Eye (tissue), 1 donor: ENCODE measurements at regions not wholly inside any gene's neighbourhood (a gene's known extent, or its start where the extent isn't known, plus 50 kb on each side); places are given as distances from the start of the nearest gene placed in this dataset.
"Not testable (repeated sequence)": the region's sequence is repeated elsewhere in the genome, so short reads cannot be mapped to it uniquely, and the experiment has no call there.

Source experiments
- DNase-seq: peaks from one replicate; pipeline ENCODE4 v3.0.0-alpha.2; 2015

DNA sequence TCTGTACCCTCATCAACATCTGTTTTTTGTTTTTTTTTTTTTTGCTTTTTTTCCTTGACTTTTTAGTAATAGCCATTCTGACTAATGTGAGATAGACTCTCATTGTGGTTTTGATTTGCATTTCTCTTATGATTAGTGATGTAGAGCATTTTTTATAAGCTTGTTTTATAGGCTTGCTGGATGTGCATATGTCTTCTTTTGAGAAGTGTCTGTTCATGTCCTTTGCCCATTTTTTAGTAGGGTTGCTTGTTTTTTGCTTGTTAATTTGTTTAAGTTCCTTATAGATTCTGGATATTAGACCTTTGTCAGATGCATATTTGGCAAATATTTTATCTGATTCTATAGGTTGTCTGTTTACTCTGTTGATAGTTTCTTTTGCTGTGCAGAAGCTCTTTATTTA is 53.5 kb upstream of the FAR1 start:
- DNase-seq = not testable (repeated sequence)

DNA sequence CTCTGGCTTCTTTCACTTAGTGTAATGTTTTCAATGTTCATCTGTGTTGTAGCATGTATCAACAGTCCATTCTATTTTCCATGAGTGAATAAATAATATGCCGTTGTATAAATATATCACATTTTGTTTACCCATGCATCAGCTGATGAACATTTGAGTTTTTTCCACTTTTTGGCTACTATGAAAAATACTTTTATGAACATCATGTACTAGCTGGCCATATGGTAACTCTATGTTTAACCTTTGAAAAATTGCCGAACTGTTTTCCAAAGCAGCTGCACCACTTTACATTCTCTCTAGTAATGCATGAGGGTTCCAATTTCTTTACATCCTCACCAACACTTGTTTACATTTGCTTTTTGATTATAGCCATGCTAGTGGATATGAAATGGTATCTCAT is 59.8 kb upstream of the FAR1 start:
- no peak for DNase-seq

DNA sequence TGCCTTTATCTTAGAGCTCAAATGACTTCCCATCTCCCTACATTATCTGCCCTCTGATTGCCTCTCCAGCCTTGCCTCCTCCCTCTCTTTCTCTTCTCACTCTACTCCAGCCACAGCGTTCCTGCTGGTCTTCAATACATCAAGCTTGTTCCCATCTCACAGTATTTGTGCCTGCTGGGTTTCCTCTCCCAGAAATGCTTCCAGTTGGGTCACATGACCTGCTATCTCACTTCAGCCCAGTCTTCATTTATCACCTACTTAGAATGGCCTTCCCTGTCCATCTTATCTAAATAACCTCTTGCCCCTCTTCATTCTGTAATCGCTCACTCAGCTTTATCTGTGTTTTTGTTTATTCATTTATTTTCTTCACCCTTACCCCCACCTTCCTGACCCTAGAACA is 61.8 kb upstream of the FAR1 start:
- no peak for DNase-seq

DNA sequence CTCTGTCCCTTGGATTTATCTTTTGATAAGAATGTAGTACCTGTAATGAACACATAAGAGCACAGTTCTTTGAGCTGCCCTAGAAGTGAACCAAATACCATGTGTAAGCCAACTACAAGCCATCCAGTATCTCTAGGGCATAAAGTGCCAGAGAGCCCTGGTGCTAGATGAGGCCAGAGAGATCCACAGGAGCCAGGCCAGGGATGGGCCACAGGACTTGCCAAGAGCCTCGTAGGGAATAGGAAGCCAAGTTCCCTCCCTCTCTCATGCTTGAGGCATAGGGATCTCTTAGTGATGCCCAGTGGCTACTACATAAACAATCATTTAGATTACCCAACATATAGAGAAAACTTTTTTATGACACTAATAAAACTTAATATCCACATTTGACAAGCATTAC is 64.8 kb upstream of the FAR1 start:
- DNase-seq = no peak

DNA sequence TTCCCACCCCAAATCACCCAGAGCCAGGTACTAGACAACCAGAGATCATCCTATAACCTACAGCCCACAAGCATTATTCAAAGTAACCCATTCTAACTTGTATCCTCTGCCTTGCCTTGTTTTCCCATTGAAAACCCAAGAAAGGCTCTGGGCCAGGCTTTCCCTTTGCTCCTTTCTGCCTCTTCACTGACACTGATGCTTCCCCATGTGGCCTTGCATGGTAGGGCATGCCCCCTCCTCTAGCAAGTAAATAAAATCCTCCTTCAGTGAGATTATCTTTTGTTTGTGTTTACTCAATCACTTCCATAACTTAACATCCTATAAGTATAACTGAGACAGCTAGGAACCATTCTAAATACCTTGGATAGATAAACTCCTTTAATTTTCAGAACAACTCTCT is 65.6 kb upstream of the FAR1 start:
- no peak for DNase-seq

DNA sequence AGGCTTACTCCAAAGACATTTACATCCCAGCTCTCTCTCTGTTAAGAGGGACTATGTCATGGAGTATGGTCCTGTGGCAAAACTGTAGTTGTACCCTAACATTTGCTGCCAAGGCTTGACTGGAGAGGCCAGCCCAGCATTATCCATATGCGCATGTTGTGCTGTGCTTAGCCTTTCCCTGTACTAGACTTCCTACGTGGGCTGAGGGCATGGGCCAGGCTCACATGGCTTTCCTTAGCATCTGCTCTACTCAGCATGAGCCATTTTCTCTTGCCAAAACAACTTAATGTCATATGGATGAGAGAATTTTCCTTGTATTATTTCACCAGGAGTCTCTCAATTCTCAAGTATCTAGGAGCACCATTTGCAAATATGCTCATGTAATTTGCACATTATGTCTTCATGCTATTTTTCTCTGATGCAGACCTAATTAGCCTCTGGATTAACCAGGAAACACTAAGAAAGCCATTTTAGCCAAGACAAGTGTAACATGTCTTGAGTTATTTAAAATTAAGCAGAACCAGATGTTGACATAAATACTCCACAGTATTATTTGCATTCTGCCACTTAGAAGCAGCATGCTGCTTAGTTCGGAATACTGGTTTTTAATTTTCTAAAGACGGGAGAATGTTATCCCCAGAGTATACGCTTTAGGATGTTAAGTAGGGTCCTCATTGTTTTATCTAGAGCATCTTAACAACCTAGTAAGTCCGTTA is 71.7 kb upstream of the FAR1 start:
- DNase-seq = peak; percentile 28

DNA sequence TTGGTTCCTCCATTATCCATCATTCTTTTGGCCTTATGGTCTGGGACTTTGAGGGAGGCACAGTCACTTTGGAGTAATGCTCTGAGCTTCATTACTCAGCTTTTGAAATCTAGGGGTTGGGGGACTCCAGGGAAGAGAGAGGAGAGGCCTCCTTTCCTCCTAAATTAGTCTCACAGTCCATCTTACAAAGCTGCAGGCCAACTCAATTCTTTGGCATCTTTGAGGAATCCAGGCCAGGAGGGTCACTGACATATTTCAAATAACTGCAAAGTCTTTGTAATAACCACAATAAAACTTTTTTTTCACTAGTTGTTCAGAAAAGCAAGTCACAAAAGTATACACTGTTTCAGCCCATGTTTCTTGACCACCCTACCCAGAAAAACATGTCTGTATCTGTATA is 73.3 kb upstream of the FAR1 start:
- DNase-seq = peak; percentile 2

DNA sequence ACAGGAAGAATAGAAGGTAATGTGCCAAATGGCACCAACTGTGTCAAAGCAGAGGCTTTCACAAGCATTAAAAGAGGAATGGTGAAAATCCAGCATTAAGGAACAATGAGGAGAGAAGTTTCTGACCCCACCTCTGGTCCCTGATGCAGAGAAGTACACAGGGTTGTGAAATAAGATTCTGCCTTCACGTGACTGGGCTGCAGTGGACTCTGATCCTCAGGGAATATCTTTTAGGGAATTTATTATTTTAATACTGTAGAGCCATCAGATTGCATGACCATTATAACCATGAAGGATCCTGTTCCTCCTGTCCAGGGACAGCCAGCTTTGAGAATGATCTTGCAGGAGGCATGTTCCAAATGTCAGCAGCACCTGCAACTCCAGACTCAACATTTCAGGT is 74.4 kb upstream of the FAR1 start:
- no peak for DNase-seq

DNA sequence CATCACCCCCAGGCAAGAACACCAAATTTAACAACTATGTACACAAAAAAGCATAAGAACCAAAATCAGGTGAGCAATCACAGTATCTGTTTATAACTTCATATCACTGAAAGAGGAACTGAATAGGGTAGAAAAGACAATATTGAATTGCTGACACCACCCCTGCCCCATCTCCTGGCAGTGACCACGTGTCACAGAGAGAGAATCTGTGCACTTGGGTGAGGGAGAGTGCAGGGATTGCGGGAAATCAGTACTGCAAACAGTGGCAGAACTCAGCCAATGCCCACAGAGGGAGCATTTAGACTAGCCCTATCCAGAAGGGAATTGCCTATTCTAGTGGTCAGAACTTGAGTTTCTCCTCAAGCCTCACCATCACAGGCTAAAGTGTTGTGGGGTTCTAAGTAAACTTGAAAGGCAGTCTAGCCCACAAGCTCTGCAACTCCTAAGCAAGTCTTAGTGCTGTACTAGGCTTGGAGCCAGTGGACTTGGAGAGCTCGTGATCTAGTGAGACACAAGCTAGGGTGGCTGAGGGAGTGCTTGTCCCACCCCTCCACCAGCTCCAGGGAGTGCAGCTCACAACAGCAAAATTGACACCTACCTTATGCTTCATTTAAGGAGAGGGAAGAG is 82.8 kb upstream of the PTH start:
- no peak for DNase-seq

DNA sequence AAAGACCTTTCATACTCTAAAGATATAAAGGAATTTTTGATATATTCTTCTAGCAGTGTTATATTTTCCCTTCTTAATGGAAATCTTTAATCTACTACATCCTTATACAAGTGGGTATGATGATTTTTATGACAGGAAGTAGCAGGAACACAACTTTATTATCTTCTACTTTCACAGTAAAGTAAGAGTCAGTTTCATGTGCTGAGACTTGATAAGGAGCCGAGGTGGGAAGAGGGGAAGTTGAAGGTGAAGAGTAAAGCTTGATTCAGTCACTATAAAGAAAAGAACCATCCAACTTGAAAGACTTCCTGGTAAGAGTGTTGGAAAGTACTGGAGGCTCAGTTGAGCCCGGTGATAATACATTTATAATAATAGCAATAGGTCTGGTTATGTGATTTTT is 82.1 kb upstream of the PTH start:
- no peak for DNase-seq

DNA sequence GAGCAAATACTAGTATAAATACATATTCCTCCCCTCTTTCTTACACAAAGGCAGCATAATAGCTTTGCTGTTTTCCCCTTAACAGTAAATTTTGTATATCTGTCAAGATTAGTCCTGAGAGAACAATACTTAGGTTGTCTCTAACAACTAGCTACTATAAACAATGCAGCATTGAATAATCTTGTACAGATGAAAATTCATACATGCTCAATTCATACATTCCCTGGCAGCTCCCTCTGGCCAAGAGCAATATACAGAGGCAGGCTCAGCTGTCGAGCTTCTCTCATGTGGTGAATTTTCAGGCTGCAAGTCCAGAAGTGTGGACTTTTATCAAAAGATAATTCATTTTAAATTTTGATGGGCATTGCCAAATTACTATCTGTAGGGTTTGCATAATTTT is 81.2 kb upstream of the PTH start:
- DNase-seq = no peak

DNA sequence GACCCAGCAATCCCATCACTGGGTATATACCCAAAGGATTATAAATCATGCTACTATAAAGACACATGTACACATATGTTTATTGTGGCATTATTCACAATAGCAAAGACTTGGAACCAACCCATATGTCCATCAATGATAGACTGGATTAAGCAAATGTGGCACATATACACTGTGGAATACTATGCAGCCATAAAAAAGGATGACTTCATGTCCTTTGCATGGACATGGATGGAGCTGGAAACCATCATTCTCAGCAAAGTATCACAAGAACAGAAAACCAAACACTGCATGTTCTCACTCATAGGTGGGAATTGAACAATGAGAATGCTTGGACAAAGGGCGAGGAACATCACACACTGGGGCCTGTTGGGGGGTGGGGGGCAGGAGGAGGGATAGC is 79.6 kb upstream of the PTH start:
- not testable (repeated sequence) for DNase-seq

DNA sequence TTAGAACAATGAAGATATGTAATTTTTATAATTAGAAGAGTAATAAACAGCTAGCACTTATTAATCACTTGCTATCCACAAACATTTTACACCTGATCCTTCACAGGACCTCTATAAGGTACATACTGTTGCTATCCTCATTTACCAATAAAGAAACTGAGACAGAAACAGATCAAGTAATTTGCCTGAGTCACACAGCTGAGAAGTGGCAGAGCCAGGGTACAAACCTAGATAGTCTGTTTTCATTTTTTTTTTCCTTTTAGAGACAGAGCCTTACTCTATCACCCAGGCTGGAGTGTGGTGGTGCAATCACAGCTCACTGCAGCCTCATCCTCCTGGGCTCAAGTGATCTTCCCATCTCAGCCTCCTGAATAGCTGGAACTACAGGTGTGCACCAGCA is 71.8 kb upstream of the PTH start:
- no peak for DNase-seq

DNA sequence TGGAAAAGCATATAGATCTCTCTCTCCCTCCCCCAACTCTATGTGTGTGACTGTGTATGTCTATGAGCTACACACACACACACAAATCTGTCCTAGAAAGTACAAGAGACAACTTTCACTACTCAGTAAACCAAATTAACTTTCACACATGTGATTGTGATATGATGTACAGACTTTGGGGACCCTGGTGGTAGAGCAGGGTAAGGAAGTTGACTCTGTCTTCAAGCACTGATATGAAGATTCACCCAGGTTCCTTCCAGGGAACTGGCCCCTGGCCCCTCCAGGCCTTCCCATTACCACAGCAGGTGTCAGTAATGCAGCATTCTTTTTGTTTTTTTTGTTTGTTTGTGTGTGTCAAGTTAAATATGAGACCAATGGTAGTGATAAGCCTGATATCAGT is 66.1 kb upstream of the PTH start:
- DNase-seq = no peak

DNA sequence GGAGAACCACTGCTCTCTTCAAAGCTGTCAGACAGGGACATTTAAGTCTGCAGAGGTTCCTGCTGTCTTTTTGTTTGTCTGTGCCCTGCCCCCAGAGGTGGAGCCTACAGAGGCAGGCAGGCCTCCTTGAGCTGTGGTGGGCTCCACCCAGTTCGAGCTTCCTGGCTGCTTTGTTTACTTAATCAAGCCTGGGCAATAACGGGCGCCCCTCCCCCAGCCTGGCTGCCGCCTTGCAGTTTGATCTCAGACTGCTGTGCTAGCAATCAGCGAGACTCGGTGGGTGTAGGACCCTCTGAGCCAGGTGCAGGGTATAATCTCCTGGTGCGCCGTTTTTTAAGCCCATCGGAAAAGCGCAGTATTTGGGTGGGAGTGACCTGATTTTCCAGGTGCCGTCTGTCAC is 64.5 kb upstream of the PTH start:
- DNase-seq = peak; percentile 1

DNA sequence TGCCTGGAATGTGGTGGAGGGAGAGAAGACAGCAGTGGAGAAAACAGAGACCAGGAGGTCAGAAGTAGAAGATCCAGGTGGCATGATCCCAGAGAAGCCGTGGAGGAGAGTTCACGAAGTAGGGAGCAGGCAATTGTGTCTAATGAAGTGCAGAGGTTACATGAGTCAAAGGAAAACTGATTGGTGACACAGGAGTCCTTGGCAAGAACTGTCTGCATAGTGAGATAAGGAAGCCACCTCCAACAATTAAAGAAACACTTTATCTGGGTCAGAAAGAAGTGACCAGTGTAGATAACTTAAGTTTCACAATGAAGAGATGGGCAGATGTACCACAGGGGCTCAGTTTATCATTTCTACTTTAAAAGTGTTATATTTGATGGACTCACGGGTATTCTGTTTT is 57.0 kb upstream of the PTH start:
- DNase-seq = no peak

DNA sequence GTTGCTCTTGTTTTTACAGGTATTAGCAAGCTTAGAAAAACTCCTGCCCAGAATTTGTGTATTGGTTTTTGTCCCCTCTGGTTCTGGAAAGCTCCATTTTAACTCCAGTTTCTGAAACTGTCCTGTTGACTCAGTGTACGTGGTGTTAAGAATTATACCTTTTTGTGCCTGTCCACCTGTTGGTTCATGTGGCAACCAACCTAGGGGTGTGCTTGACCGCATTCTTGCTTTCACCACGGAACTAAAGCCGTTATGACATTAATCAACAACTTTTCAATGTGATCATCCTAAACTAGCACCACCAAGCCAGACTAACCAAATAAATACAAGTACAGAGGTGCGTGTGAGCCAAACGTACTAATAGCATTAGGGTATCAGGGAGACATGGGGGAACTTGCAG is 56.0 kb upstream of the PTH start:
- DNase-seq = no peak

DNA sequence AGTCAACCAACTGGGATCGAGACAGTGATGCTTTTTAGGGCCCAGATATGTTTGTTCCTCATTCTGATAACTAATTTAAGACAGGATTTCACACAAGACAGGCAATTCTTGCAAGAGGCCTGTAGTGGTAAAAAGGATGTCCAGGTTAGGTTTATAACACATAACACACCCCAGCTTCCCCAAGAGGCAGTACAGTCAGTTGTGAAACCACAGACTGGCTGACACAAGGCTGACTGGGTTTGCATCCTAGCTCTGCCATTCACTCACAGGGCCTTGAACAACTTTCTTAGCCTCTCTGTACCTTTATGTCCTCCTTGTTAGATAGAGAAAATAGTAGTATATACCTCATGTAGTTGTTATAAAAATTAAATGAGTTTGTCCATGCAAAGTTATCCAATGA is 55.0 kb upstream of the PTH start:
- no peak for DNase-seq

DNA sequence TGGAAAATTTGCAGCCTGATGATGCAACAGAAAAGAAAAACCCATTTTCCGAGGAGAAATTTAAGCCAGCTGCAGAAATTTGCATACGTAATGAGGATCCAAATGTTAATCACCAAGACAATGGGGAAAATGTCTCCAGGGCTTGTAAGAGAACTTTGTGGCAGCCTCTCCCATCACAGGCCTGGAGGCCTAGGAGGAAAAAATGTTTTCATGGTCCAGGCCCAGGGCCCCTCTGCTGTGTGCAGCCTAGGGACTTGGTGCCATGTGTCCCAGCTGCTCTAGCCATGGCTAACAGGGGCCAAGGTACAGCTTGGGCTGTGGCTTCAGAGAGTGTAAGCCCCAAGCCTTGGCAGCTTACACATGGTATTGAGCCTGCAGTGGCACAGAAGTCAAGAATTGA is 50.3 kb upstream of the PTH start:
- DNase-seq = not testable (repeated sequence)
